CD4-positive, alpha-beta T cell treated with Interleukin-17A for 1 hour (primary cell): ENCODE measurements at regions not wholly inside any gene's neighbourhood (a gene's known extent, or its start where the extent isn't known, plus 50 kb on each side); places are given as distances from the start of the nearest gene placed in this dataset.

Source experiments
- DNase-seq: peaks from one replicate; pipeline ENCODE4 v3.0.0-alpha.2; 2020

DNA sequence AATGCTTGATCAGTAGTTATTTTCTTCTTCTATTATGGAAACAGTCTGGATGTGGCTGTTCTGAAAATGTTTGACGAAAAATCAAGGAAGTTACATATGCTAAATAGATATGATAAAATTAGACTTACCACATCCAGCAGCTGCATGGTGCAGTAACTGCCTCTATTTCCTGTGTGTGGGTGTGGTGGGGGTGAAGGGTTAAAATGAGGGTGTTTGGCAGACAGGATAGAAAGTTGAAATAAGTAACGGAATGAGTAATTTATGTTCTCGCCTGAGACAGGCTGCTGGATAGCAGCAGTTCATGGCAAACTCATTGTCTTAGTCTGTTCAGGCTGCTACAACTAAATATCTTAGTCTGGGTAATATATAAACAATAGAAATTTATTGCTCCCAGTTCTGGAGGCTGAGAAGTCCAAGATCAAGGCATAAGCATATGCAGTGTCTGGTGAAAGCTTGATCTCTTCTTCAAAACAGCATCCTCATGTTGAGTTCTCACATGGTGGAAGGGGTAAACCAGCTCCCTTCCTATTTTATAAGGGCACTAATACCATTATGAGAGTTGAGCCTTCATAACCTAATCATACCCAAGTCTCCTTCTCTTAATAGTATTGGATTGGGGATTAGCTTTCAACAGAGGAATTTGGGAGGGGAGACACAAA, 1248.9 kb downstream of the SLITRK5 start:
- DNase-seq, result peak; percentile 6

- no peak for DNase-seq
These were observed 1254.8 kb downstream of the SLITRK5 start for GRCh38 chr13:88925954-88926353.

- DNase-seq, result no peak
These were observed 1255.8 kb downstream of the SLITRK5 start for GRCh38 chr13:88926890-88927502.

DNA sequence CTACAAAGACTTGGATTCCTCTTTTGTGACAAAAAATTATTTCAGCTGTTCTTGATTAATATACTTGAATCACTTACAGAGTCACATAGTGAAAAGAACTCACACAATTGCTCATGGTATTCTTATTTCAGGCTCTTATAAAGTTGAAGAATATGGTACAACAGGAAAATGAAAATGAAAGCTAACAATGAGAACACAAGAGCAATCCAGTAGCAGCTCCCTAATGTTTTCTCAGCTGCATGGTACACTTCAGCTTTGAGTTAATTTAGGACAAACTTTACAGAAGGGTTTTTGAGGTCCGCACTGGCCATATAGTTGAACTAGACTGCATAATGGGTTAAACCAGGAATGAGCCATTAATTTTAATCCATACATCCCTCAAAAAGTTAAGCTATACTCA, 1261.8 kb downstream of the SLITRK5 start:
- DNase-seq, result no peak

DNA sequence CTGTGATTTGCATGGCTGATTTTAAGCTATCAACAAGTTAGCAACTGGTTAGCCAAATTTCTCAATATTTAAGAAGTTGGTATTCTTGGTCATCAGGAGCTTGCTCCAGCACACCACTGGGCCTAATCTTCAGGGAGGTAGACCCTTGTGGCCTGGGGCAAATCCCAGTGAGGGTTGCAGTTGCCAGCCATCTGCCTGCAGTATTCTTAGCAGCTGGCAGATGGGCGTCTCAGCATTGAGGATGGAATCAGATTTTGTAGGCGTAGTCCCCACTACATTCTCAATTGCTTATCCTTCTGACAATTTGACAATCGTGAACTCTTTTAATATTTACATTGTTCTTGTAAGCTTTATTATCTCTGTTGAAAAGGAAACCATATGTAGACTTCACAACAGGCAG, 1266.2 kb downstream of the SLITRK5 start:
- DNase-seq, result no peak

DNA sequence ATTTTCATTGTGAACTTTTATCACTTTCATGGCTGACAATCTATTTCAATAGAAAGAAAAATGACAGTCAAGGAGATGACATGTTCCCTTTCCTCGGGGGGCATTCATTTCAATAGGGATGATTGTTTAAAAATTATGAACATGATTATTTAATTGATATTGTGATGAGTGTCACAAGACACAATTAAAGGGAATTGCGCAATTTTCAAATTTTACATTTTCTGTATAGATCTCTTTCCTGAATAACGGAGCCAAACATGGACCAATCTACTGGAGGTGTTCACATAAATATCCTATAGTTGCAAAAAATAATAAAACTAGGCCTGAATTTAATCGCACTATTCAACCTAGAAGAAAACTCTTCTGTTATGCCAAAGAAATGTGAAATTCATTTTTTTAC, 1274.6 kb downstream of the SLITRK5 start:
- no peak for DNase-seq

GRCh38 chr13:88948501-88948900, 1277.3 kb downstream of the SLITRK5 start:
- no peak for DNase-seq

GRCh38 chr13:88958821-88959220, 1287.7 kb downstream of the SLITRK5 start:
- DNase-seq, result no peak

- no peak for DNase-seq
These were observed 1305.3 kb downstream of the SLITRK5 start for GRCh38 chr13:88976466-88976865.

DNA sequence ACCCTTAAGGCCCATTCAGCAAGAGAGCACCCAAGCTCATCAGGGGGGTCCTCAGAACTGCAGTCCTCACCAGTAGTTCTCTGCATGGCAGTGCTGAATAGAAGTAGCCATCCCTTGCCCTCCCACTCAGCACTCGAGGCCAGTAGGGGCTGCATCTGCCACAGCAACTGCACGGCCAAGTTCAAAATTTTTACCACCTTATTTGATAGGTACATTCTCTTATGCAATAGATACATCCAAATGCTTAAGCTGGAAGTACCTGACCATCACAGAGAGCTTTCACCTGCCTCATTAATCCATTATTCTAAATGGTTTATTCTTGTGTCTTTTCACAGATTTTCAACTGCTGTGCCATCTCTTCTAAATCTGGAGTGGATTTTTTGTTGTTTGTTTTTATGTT, 1307.4 kb downstream of the SLITRK5 start:
- no peak for DNase-seq

DNA sequence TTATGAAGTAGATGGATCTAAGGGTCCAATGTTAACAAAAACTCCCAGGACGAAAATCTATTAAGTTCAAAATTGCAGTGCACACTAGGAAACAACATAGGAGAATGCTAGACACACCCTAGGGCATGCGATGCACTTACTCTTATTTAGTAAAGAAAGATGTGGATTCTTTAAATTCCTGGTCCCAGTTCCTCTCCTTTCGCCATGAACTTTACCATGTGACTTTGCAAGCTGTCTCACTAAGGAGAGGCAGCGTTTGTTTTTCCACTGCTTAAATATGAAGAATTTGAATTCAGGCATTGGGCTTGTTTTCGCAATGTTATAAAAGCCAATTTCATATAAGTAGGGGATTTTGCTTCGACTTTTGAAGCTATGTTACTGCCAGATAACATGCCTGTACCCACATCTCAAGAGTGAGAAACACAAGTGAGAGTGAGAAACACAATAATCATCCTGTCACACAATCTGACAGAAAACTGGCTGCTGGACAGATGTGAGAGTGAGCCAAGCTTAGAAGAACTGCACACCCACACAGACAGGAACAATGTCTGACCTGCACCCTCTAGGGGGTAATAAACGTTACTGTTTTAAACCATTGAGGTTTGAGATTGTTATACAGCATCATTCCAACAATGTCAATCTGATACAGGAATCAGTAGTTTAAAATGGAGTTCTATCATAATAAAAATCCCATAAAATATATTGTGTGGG, 1308.4 kb downstream of the SLITRK5 start:
- DNase-seq, result peak; percentile 2

- no peak for DNase-seq
These were observed 1332.5 kb downstream of the SLITRK5 start for GRCh38 chr13:89003656-89004055.

- no peak for DNase-seq
These were observed 1340.4 kb downstream of the SLITRK5 start for GRCh38 chr13:89011615-89012014.

GRCh38 chr13:89027694-89028306, 1356.6 kb downstream of the SLITRK5 start:
- DNase-seq, result no peak

DNA sequence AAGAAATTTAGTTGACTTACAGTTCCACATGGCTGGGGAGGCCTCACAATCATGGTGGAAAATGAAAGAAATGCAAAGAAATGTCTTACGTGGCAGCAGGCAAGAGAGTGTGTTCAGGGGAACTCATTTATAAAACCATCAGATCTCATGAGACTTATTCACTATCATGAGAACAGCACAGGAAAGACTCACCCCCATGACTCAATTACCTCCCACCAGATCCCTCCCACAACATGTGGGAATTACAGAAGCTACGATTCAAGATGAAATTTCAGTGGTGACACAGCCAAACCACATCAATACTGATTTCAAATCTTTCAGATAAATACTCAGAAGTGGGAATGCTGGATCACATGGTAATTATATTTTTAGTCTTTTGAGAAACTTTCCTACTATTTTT, 1357.9 kb downstream of the SLITRK5 start:
- DNase-seq, result no peak

GRCh38 chr13:89034015-89034414, 1362.8 kb downstream of the SLITRK5 start:
- no peak for DNase-seq

DNA sequence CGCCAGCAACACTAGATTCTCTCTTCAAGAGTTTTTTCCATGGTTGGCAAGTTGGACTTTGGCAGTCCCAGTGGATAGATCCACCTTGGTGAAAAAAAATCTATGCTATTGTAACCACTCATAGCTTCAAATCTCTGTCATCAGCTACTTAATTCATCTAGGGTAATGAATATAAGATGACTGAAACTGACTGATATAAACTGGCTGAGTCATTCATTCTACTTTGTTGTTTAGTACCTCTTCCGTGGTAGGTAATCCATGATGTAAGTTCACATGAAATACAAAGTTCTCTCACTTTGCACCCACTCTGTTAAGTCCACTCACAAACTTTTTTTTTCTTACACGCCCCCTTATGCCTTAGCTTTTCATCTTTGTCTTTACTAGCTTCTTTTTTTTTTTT, 1381.5 kb downstream of the SLITRK5 start:
- no peak for DNase-seq

- DNase-seq, result no peak
These were observed 1382.2 kb downstream of the SLITRK5 start for GRCh38 chr13:89053418-89053817.

GRCh38 chr13:89057274-89057673, 1386.1 kb downstream of the SLITRK5 start:
- DNase-seq, result no peak

DNA sequence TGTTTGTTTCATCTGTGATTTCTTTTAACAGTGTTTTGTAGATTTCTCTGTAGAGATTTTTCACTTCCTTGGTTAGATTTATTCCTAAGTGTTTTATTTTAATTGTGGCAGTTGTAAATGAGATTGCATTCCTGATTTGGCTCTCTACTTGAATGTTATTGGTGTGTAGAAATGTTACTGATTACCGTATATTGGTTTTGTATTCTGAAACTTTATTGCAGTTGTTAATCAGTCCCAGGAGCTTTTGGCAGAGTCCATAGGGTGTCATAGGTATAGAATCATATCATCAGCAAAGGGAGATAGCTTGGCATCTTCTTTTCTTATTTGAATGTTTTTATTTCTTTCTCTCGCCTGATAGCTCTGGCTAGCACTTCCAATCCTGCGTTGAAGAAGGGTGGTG, 1386.7 kb downstream of the SLITRK5 start:
- DNase-seq, result no peak

DNA sequence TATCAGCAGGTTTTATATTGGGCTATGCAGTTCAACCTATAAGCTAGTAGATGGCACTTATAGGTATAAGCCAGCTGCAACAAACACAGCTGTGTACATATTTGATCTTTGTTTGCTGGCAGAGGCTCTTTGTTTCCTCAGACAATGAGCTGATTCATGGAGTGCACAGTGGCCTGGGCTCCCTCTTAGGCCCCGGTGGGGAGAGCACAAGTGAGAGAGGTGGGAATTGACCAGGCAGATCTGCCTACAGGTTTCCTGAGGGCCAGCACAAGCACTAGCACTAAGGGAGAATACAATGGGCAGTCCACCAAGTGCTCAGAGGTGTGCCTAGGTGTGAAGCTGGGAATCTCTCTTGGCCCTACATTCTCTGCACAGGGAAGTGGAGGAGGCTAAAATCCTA, 1390.7 kb downstream of the SLITRK5 start:
- DNase-seq, result no peak

GRCh38 chr13:89066868-89067466, 1395.8 kb downstream of the SLITRK5 start:
- peak; percentile 39 for DNase-seq

DNA sequence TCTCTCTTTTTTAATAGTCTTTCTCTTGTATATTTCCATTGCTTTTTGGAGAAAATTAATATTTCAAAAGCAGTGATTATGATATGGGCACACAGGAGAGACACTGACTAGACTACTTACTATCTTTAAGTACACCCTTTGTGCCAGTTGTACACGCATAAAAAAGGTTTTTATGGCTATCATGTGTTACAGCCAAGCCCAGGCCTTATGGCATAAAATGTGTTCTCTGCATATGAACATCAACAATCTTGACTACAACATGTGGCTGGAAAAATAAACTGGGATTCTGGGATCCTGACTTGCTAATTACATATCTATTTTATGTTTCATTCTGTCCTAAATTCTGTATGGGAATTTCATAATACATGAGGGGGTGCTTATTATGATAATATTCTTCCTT, 1401.8 kb downstream of the SLITRK5 start:
- no peak for DNase-seq

DNA sequence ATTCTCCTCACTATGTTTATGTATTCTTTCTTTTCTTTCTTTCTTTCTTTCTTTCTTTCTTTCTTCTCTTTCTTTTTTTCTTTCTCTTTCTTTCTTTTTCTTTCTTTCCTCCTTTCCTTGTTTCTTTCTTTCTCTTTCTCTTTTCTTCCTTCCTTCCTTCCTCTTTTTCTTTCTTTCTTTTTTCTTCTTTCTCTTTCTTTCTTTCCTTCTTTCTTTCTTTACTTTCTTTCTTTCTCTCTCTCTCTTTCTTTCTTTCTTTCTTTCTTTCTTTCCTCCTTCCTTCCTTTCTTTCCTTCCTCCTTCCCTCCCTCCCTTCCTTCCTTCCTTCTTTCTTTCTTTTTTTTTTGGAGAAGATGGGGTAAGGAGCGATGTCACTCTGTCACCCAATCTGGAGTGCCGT, 1405.5 kb downstream of the SLITRK5 start:
- no peak for DNase-seq
